ENCODE measurements at regions not wholly inside any gene's neighbourhood (a gene's known extent, or its start where the extent isn't known, plus 50 kb on each side); places are given as distances from the start of the nearest gene placed in this dataset.
"Not testable (repeated sequence)": the region's sequence is repeated elsewhere in the genome, so short reads cannot be mapped to it uniquely, and the experiment has no call there.

- ATAC-seq (no peak), DNase-seq (ENCODE audit: low spot score) (no peak)
- H3K27me3 Mint-ChIP-seq = peaks cover 17 to 24% of the 10 kb centered on the region in 2 donors
- H3K27ac Mint-ChIP-seq = no peak overlapping the region
- no peaks in the 10 kb centered on the region for H3K4me1 Mint-ChIP-seq (ENCODE audit: low read depth in 2 of 2)
- H3K36me3 Mint-ChIP-seq = no peaks in the 10 kb centered on the region
- no peak overlapping the region for H3K4me3 Mint-ChIP-seq
- H3K9me3 Mint-ChIP-seq = no peaks in the 10 kb centered on the region
Observed at GRCh38 chr6:167416676-167417430, 92.0 kb downstream of the TTLL2 start.

- no peak overlapping the region for H3K4me3 Mint-ChIP-seq
- peaks cover 0 to 3% of the 10 kb centered on the region in 2 donors for H3K4me1 Mint-ChIP-seq (ENCODE audit: low read depth in 2 of 2)
- peaks cover 17 to 24% of the 10 kb centered on the region in 2 donors for H3K27me3 Mint-ChIP-seq
- no peaks in the 10 kb centered on the region for H3K36me3 Mint-ChIP-seq
- H3K27ac Mint-ChIP-seq = no peak overlapping the region
- no peaks in the 10 kb centered on the region for H3K9me3 Mint-ChIP-seq
- ATAC-seq = no peak
- DNase-seq (ENCODE audit: low spot score) = no peak
Observed at GRCh38 chr6:167420177-167420576, 95.3 kb downstream of the TTLL2 start.

GRCh38 chr6:167420858-167421766, 96.2 kb downstream of the TTLL2 start:
- Mint-ChIP-seq H3K9me3 (no peaks in the 10 kb centered on the region), H3K27me3 (peaks cover 17 to 24% of the 10 kb centered on the region in 2 donors), H3K4me1 (ENCODE audit: low read depth in 2 of 2) (peaks cover 0 to 3% of the 10 kb centered on the region in 2 donors), H3K4me3 (no peak overlapping the region), H3K36me3 (no peaks in the 10 kb centered on the region), H3K27ac (no peak overlapping the region)
- ATAC-seq (no peak), DNase-seq (ENCODE audit: low spot score) (no peak)

- peaks cover 18 to 26% of the 10 kb centered on the region in 2 donors for H3K27me3 Mint-ChIP-seq
- H3K27ac Mint-ChIP-seq, ATAC-seq: not testable (repeated sequence)
Observed at GRCh38 chr6:167421944-167422343, 97.1 kb downstream of the TTLL2 start.

GRCh38 chr6:167422934-167423333, 98.0 kb downstream of the TTLL2 start:
- Mint-ChIP-seq H3K27ac (no peak overlapping the region), H3K27me3 (peaks cover 16 to 24% of the 10 kb centered on the region in 2 donors), H3K36me3 (no peaks in the 10 kb centered on the region), H3K4me1 (ENCODE audit: low read depth in 2 of 2) (peaks cover 0 to 3% of the 10 kb centered on the region in 2 donors), H3K4me3 (no peak overlapping the region), H3K9me3 (no peaks in the 10 kb centered on the region)
- ATAC-seq = no peak
- DNase-seq (ENCODE audit: low spot score) = no peak

More at GRCh38 chr6:167421944-167422343, 97.1 kb downstream of the TTLL2 start:
- DNase-seq (ENCODE audit: low spot score); H3K4me3 Mint-ChIP-seq; H3K9me3 Mint-ChIP-seq; H3K36me3 Mint-ChIP-seq; H3K4me1 Mint-ChIP-seq (ENCODE audit: low read depth in 2 of 2): not testable (repeated sequence)

- Mint-ChIP-seq H3K27ac (no peak overlapping the region), H3K4me3 (no peak overlapping the region), H3K4me1 (ENCODE audit: low read depth in 2 of 2) (peaks cover 0 to 3% of the 10 kb centered on the region in 2 donors), H3K9me3 (no peaks in the 10 kb centered on the region), H3K36me3 (no peaks in the 10 kb centered on the region), H3K27me3 (peaks cover 18 to 34% of the 10 kb centered on the region in 2 donors)
- ATAC-seq (no peak), DNase-seq (ENCODE audit: low spot score) (no peak)
Observed at GRCh38 chr6:167424060-167424673, 99.3 kb downstream of the TTLL2 start.

- Mint-ChIP-seq H3K9me3 (no peaks in the 10 kb centered on the region), H3K4me1 (ENCODE audit: low read depth in 2 of 2) (peaks cover 0 to 3% of the 10 kb centered on the region in 2 donors)
- ATAC-seq = no peak
Observed at GRCh38 chr6:167424700-167425099, 99.8 kb downstream of the TTLL2 start.

GRCh38 chr6:167426084-167426483, 101.2 kb downstream of the TTLL2 start:
- Mint-ChIP-seq H3K36me3 (no peaks in the 10 kb centered on the region), H3K27ac (no peak overlapping the region), H3K4me1 (ENCODE audit: low read depth in 2 of 2) (peaks cover 0 to 3% of the 10 kb centered on the region in 2 donors), H3K27me3 (peaks cover 15 to 41% of the 10 kb centered on the region in 2 donors), H3K9me3 (no peaks in the 10 kb centered on the region), H3K4me3 (no peak overlapping the region)
- DNase-seq (ENCODE audit: low spot score) (no peak), ATAC-seq (no peak)

More at GRCh38 chr6:167424700-167425099, 99.8 kb downstream of the TTLL2 start:
- Mint-ChIP-seq H3K27ac (no peak overlapping the region), H3K4me3 (no peak overlapping the region), H3K36me3 (no peaks in the 10 kb centered on the region), H3K27me3 (peaks cover 20 to 33% of the 10 kb centered on the region in 2 donors)
- no peak for DNase-seq (ENCODE audit: low spot score)

GRCh38 chr6:167426651-167427050, 101.8 kb downstream of the TTLL2 start:
- ATAC-seq = no peak
- no peak overlapping the region for H3K4me3 Mint-ChIP-seq
- H3K4me1 Mint-ChIP-seq (ENCODE audit: low read depth in 2 of 2) = peaks cover 0 to 3% of the 10 kb centered on the region in 2 donors
- DNase-seq (ENCODE audit: low spot score) = no peak
- peaks cover 14 to 41% of the 10 kb centered on the region in 2 donors for H3K27me3 Mint-ChIP-seq
- no peaks in the 10 kb centered on the region for H3K36me3 Mint-ChIP-seq
- no peak overlapping the region for H3K27ac Mint-ChIP-seq
- no peaks in the 10 kb centered on the region for H3K9me3 Mint-ChIP-seq

- peaks cover 14 to 41% of the 10 kb centered on the region in 2 donors for H3K27me3 Mint-ChIP-seq
- peaks cover 0 to 3% of the 10 kb centered on the region in 2 donors for H3K4me1 Mint-ChIP-seq (ENCODE audit: low read depth in 2 of 2)
- H3K36me3 Mint-ChIP-seq = no peaks in the 10 kb centered on the region
- no peak overlapping the region for H3K27ac Mint-ChIP-seq
- DNase-seq (ENCODE audit: low spot score) (no peak), ATAC-seq (no peak)
- no peaks in the 10 kb centered on the region for H3K9me3 Mint-ChIP-seq
- no peak overlapping the region for H3K4me3 Mint-ChIP-seq
Observed at GRCh38 chr6:167428664-167429333, 103.9 kb downstream of the TTLL2 start.

GRCh38 chr6:167429353-167429752, 104.5 kb downstream of the TTLL2 start:
- no peaks in the 10 kb centered on the region for H3K36me3 Mint-ChIP-seq
- no peak overlapping the region for H3K4me3 Mint-ChIP-seq
- no peak for DNase-seq (ENCODE audit: low spot score)
- no peaks in the 10 kb centered on the region for H3K9me3 Mint-ChIP-seq
- ATAC-seq = no peak
- H3K27me3 Mint-ChIP-seq = peaks cover 14 to 41% of the 10 kb centered on the region in 2 donors
- H3K27ac Mint-ChIP-seq = no peak overlapping the region
- peaks cover 0 to 3% of the 10 kb centered on the region in 2 donors for H3K4me1 Mint-ChIP-seq (ENCODE audit: low read depth in 2 of 2)

GRCh38 chr6:167435209-167435728, 110.4 kb downstream of the TTLL2 start:
- DNase-seq (ENCODE audit: low spot score) = no peak
- H3K9me3 Mint-ChIP-seq = no peaks in the 10 kb centered on the region
- ATAC-seq = no peak
- no peak overlapping the region for H3K27ac Mint-ChIP-seq
- H3K36me3 Mint-ChIP-seq = no peaks in the 10 kb centered on the region
- H3K27me3 Mint-ChIP-seq = peaks cover 9 to 17% of the 10 kb centered on the region in 2 donors
- no peaks in the 10 kb centered on the region for H3K4me1 Mint-ChIP-seq (ENCODE audit: low read depth in 2 of 2)
- H3K4me3 Mint-ChIP-seq = no peak overlapping the region

- Mint-ChIP-seq H3K4me1 (ENCODE audit: low read depth in 2 of 2) (no peaks in the 10 kb centered on the region), H3K27me3 (peaks cover 12% of the 10 kb centered on the region in 2 donors), H3K27ac (no peak overlapping the region), H3K9me3 (no peaks in the 10 kb centered on the region), H3K36me3 (no peaks in the 10 kb centered on the region), H3K4me3 (no peak overlapping the region)
- no peak for ATAC-seq
- DNase-seq (ENCODE audit: low spot score) = no peak
Observed at GRCh38 chr6:167437888-167438484, 113.1 kb downstream of the TTLL2 start.

Data from natural killer cell treated with Interleukin-12 subunit alpha and Interleukin-12 subunit beta and Interleukin-15 and Interleukin-18, amount 100 ng/mL, for 72 hours (primary cell).